ENCODE measurements at regions not wholly inside any gene's neighbourhood (a gene's known extent, or its start where the extent isn't known, plus 50 kb on each side); places are given as distances from the start of the nearest gene placed in this dataset.

DNA sequence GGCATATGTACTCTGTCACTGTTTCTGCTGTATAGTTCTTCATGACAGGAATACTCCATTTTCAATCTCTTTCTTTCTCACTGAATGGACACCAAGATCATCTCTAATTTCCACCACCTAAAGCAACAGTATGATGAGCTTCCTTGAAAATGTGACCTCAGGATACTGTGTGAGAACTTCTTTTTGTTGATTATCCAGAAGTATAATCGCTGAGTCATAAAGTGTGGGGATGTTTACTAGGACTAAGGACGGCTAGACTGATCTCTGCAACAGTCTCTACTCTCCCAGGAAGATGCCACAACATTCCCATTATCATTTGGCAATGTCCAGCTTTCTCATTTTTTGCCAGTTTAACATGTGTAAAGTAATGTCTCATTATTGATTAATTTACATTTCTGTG is 70.3 kb downstream of the TNFSF18 start (continued):
- TF ChIP-seq, protein P1, sequence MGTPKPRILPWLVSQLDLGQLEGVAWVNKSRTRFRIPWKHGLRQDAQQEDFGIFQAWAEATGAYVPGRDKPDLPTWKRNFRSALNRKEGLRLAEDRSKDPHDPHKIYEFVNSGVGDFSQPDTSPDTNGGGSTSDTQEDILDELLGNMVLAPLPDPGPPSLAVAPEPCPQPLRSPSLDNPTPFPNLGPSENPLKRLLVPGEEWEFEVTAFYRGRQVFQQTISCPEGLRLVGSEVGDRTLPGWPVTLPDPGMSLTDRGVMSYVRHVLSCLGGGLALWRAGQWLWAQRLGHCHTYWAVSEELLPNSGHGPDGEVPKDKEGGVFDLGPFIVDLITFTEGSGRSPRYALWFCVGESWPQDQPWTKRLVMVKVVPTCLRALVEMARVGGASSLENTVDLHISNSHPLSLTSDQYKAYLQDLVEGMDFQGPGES (IDR thresholded peaks at IDR 0.05; ENCODE audit: low read depth, low read length), result no peak
- TF ChIP-seq USF2 (IDR thresholded peaks at IDR 0.05; ENCODE audit: borderline replicate concordance, low read depth, low read length), result no peak

DNA sequence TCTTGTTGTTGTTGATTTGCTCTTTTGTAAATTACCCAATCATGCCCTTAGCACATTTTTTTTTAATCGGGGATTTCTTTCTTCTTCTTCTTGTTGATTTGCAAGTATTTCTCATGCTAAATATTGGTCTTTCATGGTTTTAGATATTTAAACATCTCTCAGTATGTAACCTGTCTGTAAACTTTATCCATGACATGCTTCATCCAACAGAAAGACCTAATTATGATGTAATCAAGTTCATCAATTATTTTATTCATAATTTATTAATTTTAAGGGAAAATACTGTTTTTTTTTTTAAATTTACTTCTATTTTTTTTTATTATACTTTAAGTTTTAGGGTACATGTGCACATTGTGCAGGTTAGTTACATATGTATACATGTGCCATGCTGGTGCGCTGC is 69.8 kb downstream of the TNFSF18 start:
- Histone ChIP-seq H4K20me1 (ENCODE audit: insufficient read depth) (no peaks in the 10 kb centered on the region), H3K9me2 (no peaks in the 10 kb centered on the region), H3K27me3 (ENCODE audit: insufficient read depth) (no peaks in the 10 kb centered on the region), H3K4me1 (ENCODE audit: control insufficient read depth in 1 of 2, insufficient read depth in 2 of 2, low read depth in 1 of 2, low read length in 1 of 2) (peaks cover 0 to 9% of the 10 kb centered on the region in 2 experiments; a peak in 3 of 4 replicates), H3K4me2 (no peak overlapping the region), H3K9me3 (no peaks in the 10 kb centered on the region), H3K27ac (ENCODE audit: low read depth in 2 of 2, low read length in 1 of 2) (no peak overlapping the region), H3K9ac (no peak overlapping the region), H3K79me2 (ENCODE audit: insufficient read depth) (no peaks in the 10 kb centered on the region), H2AFZ (ENCODE audit: low read depth) (no peak overlapping the region), H3K4me3 (ENCODE audit: low read depth in 2 of 2, low read length in 1 of 2) (no peak overlapping the region), H3F3A (replicated peaks; ENCODE audit: insufficient read depth) (peaks cover 5% of the 10 kb centered on the region), H3K36me3 (replicated peaks in 1 of 2; ENCODE audit: control insufficient read depth in 1 of 2, insufficient read depth in 2 of 2, low read length in 1 of 2) (no peaks in the 10 kb centered on the region)
- no peak for TF ChIP-seq ELF1 (IDR thresholded peaks at IDR 0.05)
- TF ChIP-seq, protein P1 (IDR thresholded peaks at IDR 0.05; ENCODE audit: low read depth, low read length), result no peak
- DNase-seq, result no peak
- 59% methylated on average over 2 of the region's 2 CpGs for WGBS (ENCODE audit: low lambda C conversion rate)
- ChIA-PET CTCF (no interaction called here), POLR2A (no interaction called here)

Measured in SK-N-SH (cell line).